SJSA1 (cell line): ENCODE measurements at regions not wholly inside any gene's neighbourhood (a gene's known extent, or its start where the extent isn't known, plus 50 kb on each side); places are given as distances from the start of the nearest gene placed in this dataset.

Experiments
- DNase-seq, 2 experiments: peaks; one replicate each; pipeline ENCODE4 v3.0.0-alpha.2; 2015 to 2020; ENCODE audit warnings: low spot score in 2 of 2, low read depth in 1 of 2
- H3K27ac ChIP-seq: fragments of 250-450 bp; sonication (Bioruptor Pico); 2 replicates; pipeline ENCODE4 v1.5.1; 2020; ENCODE audit warnings: mild to moderate bottlenecking, moderate library complexity
- H3K27me3 ChIP-seq: fragments of 250-450 bp; sonication (Bioruptor Pico); replicated peaks from 2 replicates; pipeline ENCODE4 v1.5.1; 2020; ENCODE audit warnings: mild to moderate bottlenecking, moderate library complexity
- H3K36me3 ChIP-seq: fragments of 250-450 bp; sonication (Bioruptor Pico); 2 replicates; pipeline ENCODE4 v1.5.1; 2020; ENCODE audit warnings: mild to moderate bottlenecking
- H3K4me1 ChIP-seq: fragments of 250-450 bp; sonication (Bioruptor Pico); replicated peaks from 2 replicates; pipeline ENCODE4 v1.6.1; 2021; ENCODE audit warnings: mild to moderate bottlenecking
- H3K4me3 ChIP-seq: fragments of 250-450 bp; sonication (Bioruptor Pico); 2 replicates; pipeline ENCODE4 v1.5.1; 2020; ENCODE audit warnings: mild to moderate bottlenecking
- H3K9me3 ChIP-seq: fragments of 250-450 bp; sonication (Bioruptor Pico); replicated peaks from 2 replicates; pipeline ENCODE4 v1.5.1; 2020; ENCODE audit warnings: mild to moderate bottlenecking

- no peaks in the 10 kb centered on the region for H3K9me3 ChIP-seq
- H3K4me3 ChIP-seq: no peak overlapping the region
- H3K27ac ChIP-seq: no peak overlapping the region
- no peaks in the 10 kb centered on the region for H3K36me3 ChIP-seq
- DNase-seq: no peak
- no peaks in the 10 kb centered on the region for H3K27me3 ChIP-seq
- no peaks in the 10 kb centered on the region for H3K4me1 ChIP-seq
These were observed 549.0 kb downstream of the KCTD12 start for GRCh38 chr13:76336889-76337844.

- no peak overlapping the region for H3K27ac ChIP-seq
- no peak overlapping the region for H3K4me3 ChIP-seq
- no peaks in the 10 kb centered on the region for H3K4me1 ChIP-seq
- H3K9me3 ChIP-seq: no peaks in the 10 kb centered on the region
- H3K36me3 ChIP-seq: no peaks in the 10 kb centered on the region
- no peaks in the 10 kb centered on the region for H3K27me3 ChIP-seq
- no peak for DNase-seq
These were observed 550.7 kb downstream of the KCTD12 start for GRCh38 chr13:76335463-76335862.

GRCh38 chr13:76331943-76332712 is 554.1 kb downstream of the KCTD12 start:
- H3K9me3 ChIP-seq: no peaks in the 10 kb centered on the region
- no peak for DNase-seq
- H3K4me3 ChIP-seq: no peak overlapping the region
- no peak overlapping the region for H3K27ac ChIP-seq
- H3K4me1 ChIP-seq: no peaks in the 10 kb centered on the region
- no peaks in the 10 kb centered on the region for H3K27me3 ChIP-seq
- H3K36me3 ChIP-seq: no peaks in the 10 kb centered on the region

DNA sequence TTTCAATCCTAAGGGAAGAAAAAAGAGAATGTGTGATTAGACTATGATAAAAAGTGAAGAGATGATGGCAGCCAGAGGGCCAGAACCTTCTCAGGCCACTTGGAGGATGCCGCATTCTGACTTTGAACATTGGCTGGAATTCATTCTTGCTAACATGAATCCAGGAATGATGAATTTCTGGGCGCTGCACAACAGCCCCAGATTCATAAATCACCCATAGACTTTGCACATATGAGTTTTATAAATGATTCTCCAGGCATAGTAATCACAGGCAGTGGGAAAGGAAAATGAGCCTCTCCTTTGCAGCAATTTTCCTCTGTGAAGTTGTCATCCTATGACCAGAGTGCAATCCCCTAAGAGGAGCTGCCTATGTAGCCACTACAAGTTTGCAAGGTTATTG is 555.4 kb downstream of the KCTD12 start:
- H3K9me3 ChIP-seq: no peaks in the 10 kb centered on the region
- no peak for DNase-seq
- H3K27ac ChIP-seq: no peak overlapping the region
- H3K4me1 ChIP-seq: no peaks in the 10 kb centered on the region
- no peaks in the 10 kb centered on the region for H3K36me3 ChIP-seq
- no peak overlapping the region for H3K4me3 ChIP-seq
- H3K27me3 ChIP-seq: no peaks in the 10 kb centered on the region

DNA sequence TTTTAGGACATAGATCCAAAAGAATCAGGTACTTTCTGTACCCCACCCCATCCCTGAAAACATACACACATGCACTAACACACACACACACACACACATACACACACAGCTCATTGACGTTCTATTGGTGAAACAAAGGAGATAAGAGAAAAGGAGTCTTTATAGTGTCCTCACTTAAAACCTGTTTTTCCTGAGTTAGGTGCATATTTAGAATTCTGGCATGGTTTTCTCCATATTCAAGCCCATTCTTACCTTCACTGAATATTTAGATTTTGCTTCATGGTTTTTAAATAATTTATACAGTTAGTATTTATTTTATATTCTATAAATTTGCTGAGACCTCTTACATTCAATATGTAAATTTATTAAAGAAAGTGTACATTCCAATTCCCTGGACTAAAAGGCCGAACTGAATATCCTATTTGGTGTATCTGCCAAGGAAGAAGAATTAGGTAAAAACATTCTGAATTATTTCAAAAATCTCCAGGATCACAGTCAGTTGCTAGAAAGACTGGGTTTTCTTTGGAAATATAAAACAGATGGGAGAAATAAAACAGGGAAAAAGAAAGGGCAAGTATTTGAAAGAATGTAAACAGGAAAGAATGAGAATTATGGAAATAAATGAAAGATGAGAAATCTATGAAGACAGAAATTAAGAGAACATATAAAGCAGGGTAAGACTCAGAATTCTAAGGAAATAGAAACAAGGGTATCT is 556.2 kb downstream of the KCTD12 start:
- H3K27me3 ChIP-seq: no peaks in the 10 kb centered on the region
- no peak overlapping the region for H3K4me3 ChIP-seq
- H3K4me1 ChIP-seq: no peaks in the 10 kb centered on the region
- H3K36me3 ChIP-seq: no peaks in the 10 kb centered on the region
- H3K9me3 ChIP-seq: no peaks in the 10 kb centered on the region
- no peak for DNase-seq
- no peak overlapping the region for H3K27ac ChIP-seq

DNA sequence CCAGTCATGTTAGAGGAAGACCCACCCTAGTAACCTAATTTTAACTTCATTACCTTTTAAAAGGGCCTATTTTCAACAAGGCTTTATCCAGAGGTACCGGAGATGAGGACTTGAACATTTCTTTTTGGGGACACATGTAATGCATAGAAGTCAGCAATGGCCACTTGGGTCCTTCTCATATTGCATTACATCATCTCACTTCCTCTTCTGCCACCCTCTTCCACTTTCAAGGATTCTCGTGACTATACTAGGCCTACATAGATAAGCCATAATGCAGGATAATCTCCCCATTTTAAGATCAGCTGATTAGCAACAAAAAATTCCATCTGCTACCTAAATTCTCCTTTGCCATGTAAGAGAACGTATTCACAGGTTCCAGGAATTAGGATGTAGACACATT is 557.2 kb downstream of the KCTD12 start:
- Histone ChIP-seq H3K36me3 (no peaks in the 10 kb centered on the region), H3K4me1 (no peaks in the 10 kb centered on the region), H3K27ac (no peak overlapping the region), H3K27me3 (no peaks in the 10 kb centered on the region), H3K9me3 (no peaks in the 10 kb centered on the region), H3K4me3 (no peak overlapping the region)
- no peak for DNase-seq

DNA sequence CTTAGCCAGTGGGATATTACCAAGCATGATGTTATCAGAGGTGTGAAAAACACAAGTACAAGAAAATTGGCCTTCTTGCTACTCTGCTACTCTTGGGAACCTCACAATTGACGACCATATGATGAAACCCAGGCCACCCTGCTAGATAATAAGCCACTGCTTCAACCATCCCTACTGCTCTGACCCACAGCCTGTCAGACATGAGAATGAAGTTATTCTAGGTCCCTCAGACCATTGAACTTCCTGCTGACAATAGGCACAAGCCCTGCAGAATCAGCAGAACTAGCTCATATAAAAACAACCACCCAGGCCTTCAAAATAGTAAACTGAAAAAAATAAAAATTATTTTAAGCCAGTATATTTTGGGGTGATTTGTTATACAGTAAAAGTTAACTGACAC is 559.9 kb downstream of the KCTD12 start:
- Histone ChIP-seq H3K4me3 (no peak overlapping the region), H3K9me3 (no peaks in the 10 kb centered on the region), H3K27me3 (no peaks in the 10 kb centered on the region), H3K36me3 (no peaks in the 10 kb centered on the region), H3K4me1 (no peaks in the 10 kb centered on the region), H3K27ac (no peak overlapping the region)
- no peak for DNase-seq

GRCh38 chr13:76319921-76320320 is 566.3 kb downstream of the KCTD12 start:
- H3K36me3 ChIP-seq: no peaks in the 10 kb centered on the region
- H3K27me3 ChIP-seq: no peaks in the 10 kb centered on the region
- no peaks in the 10 kb centered on the region for H3K9me3 ChIP-seq
- H3K27ac ChIP-seq: no peak overlapping the region
- H3K4me1 ChIP-seq: no peaks in the 10 kb centered on the region
- no peak overlapping the region for H3K4me3 ChIP-seq
- DNase-seq: no peak

DNA sequence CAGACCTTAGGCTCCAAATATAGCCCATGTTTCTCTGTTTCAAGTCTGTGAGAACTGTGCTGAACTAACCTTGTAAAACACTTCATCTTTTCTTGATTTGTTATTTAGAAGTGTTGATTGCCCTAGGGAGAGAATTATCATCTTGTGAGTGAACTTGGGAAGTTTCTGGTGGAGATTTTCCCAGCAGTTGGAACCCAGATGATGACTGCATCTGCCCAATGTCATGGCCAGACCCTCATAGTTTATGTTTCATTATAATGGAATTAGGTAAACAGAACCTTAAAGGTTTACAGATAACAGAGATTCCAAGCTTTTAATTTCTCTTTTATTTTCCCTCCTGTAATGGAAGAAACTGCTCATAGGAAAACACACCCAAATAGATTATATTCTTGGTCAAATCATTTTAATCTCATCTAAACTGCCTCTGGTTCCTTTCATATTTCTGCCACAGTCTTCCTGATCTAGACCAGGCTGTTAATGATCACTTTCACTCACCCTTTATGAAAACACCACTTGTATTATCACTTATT is 569.1 kb downstream of the KCTD12 start:
- no peaks in the 10 kb centered on the region for H3K4me1 ChIP-seq
- no peaks in the 10 kb centered on the region for H3K27me3 ChIP-seq
- no peak for DNase-seq
- H3K4me3 ChIP-seq: no peak overlapping the region
- H3K36me3 ChIP-seq: no peaks in the 10 kb centered on the region
- H3K27ac ChIP-seq: no peak overlapping the region
- H3K9me3 ChIP-seq: no peaks in the 10 kb centered on the region

GRCh38 chr13:76314495-76314894 is 571.7 kb downstream of the KCTD12 start:
- no peaks in the 10 kb centered on the region for H3K27me3 ChIP-seq

GRCh38 chr13:76307142-76307541 is 579.1 kb downstream of the KCTD12 start:
- Histone ChIP-seq H3K4me3 (no peak overlapping the region), H3K36me3 (no peaks in the 10 kb centered on the region), H3K4me1 (no peaks in the 10 kb centered on the region), H3K27me3 (0 out of 2 replicates have a peak, but pooled peaks cover 5% of the 10 kb centered on the region), H3K9me3 (no peaks in the 10 kb centered on the region), H3K27ac (no peak overlapping the region)
- no peak for DNase-seq

More at GRCh38 chr13:76314495-76314894, 571.7 kb downstream of the KCTD12 start:
- DNase-seq: no peak
- no peaks in the 10 kb centered on the region for H3K36me3 ChIP-seq
- no peaks in the 10 kb centered on the region for H3K4me1 ChIP-seq
- no peak overlapping the region for H3K4me3 ChIP-seq
- no peak overlapping the region for H3K27ac ChIP-seq
- H3K9me3 ChIP-seq: no peaks in the 10 kb centered on the region

- no peaks in the 10 kb centered on the region for H3K36me3 ChIP-seq
- no peaks in the 10 kb centered on the region for H3K9me3 ChIP-seq
- H3K27ac ChIP-seq: no peak overlapping the region
- H3K4me1 ChIP-seq: no peaks in the 10 kb centered on the region
- H3K27me3 ChIP-seq: no peaks in the 10 kb centered on the region
- no peak for DNase-seq
- no peak overlapping the region for H3K4me3 ChIP-seq
These were observed 585.5 kb downstream of the KCTD12 start for GRCh38 chr13:76300688-76301087.

- Histone ChIP-seq H3K4me3 (no peak overlapping the region), H3K9me3 (no peaks in the 10 kb centered on the region), H3K4me1 (no peaks in the 10 kb centered on the region), H3K27ac (no peak overlapping the region), H3K27me3 (no peaks in the 10 kb centered on the region), H3K36me3 (no peaks in the 10 kb centered on the region)
- no peak for DNase-seq
These were observed 588.9 kb downstream of the KCTD12 start for GRCh38 chr13:76297331-76297730.
